GM23248 (cell line): ENCODE measurements at regions not wholly inside any gene's neighbourhood (a gene's known extent, or its start where the extent isn't known, plus 50 kb on each side); places are given as distances from the start of the nearest gene placed in this dataset.

ENCODE experiments used
- EZH2 ChIP-seq: fragments of 200-600 bp; sonication (generic); IDR thresholded peaks from 2 replicates; pipeline ENCODE4 v1.6.1; 2018; ENCODE audit warnings: antibody characterized with exemption, mild to moderate bottlenecking; ENCODE audit not compliant: insufficient read depth, poor library complexity, severe bottlenecking
- EZH2phosphoT487 ChIP-seq: fragments of 200-600 bp; sonication (generic); IDR thresholded peaks from 2 replicates; pipeline ENCODE4 v1.6.1; 2018; ENCODE audit warnings: antibody characterized with exemption, moderate library complexity, mild to moderate bottlenecking, low read depth; ENCODE audit not compliant: insufficient read depth

DNA sequence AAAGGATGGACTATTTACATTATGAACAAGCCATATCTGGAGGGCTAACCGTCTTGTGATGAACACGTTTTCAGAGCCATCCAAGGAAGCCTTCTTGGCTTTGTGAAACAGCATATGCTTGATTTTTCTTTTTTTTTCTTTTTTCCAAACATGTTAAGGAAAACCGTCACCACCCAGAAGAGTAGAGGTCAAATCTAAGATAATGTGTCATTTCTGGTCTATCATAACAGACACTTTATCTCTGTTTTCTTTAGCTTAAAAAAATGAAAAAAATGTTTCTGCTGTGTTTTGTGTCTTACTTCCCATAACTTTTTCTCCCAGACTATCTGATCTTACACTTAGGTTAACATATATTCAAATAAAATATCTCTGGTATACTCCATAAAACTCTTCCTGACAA lies 76.1 kb upstream of the DGKB start:
- TF ChIP-seq EZH2 (no peak), EZH2phosphoT487 (no peak)
